Skin epidermis (tissue), 12 donors: ENCODE measurements at regions not wholly inside any gene's neighbourhood (a gene's known extent, or its start where the extent isn't known, plus 50 kb on each side); places are given as distances from the start of the nearest gene placed in this dataset.

Experiments
- H3K27ac ChIP-seq, 21 experiments: fragments of 200-600 bp; sonication (generic) in 11 of 21; one replicate each; pipeline ENCODE4 v1.5.0; 2020; ENCODE audit warnings: mild to moderate bottlenecking in 3 of 21, inconsistent platforms in 2 of 21, moderate library complexity in 2 of 21
- H3K4me3 ChIP-seq, 7 experiments: fragments of 200-600 bp; sonication (generic) in 2 of 7; one replicate each; pipeline ENCODE4 v1.5.0; 2020; ENCODE audit warnings: inconsistent platforms in 2 of 7, mild to moderate bottlenecking in 2 of 7, moderate library complexity in 1 of 7

DNA sequence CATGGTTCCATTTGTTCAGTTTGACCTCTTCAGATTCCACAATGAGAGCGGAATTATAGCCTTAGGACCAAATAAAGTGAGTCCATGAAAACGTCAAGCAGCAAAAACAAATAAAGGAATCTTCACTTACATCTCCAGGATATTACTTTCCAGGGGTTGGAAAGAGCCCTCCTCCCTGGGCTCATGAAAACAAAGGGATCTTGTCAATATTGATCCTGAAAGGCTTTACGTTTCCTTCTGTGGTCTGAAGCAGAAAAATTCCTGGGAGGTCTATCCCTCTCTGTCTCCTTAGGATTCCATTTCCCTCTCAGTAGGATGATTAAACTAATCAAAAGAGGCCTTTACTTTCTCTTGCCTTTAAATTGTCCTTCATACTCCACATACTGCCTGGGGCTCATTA, 293.5 kb downstream of the GPAM start:
- H3K4me3 ChIP-seq: no peak overlapping the region
- H3K27ac ChIP-seq: no peak overlapping the region

GRCh38 chr10:111916011-111916410, 267.6 kb downstream of the GPAM start:
- no peak overlapping the region for H3K27ac ChIP-seq
- no peak overlapping the region for H3K4me3 ChIP-seq

GRCh38 chr10:111921821-111922220, 261.7 kb downstream of the GPAM start:
- Histone ChIP-seq H3K4me3 (no peak overlapping the region), H3K27ac (no peak overlapping the region)

- Histone ChIP-seq H3K4me3 (no peak overlapping the region), H3K27ac (no peak overlapping the region)
Observed at GRCh38 chr10:111923032-111923431, 260.5 kb downstream of the GPAM start.

GRCh38 chr10:111926286-111926685, 257.3 kb downstream of the GPAM start:
- Histone ChIP-seq H3K27ac (no peak overlapping the region), H3K4me3 (no peak overlapping the region)

GRCh38 chr10:111933937-111934336, 249.6 kb downstream of the GPAM start:
- no peak overlapping the region for H3K27ac ChIP-seq
- H3K4me3 ChIP-seq: no peak overlapping the region

- Histone ChIP-seq H3K27ac (no peak overlapping the region), H3K4me3 (no peak overlapping the region)
Observed at GRCh38 chr10:111934931-111935330, 248.6 kb downstream of the GPAM start.

- Histone ChIP-seq H3K4me3 (no peak overlapping the region), H3K27ac (no peak overlapping the region)
Observed at GRCh38 chr10:111936143-111936542, 247.4 kb downstream of the GPAM start.

DNA sequence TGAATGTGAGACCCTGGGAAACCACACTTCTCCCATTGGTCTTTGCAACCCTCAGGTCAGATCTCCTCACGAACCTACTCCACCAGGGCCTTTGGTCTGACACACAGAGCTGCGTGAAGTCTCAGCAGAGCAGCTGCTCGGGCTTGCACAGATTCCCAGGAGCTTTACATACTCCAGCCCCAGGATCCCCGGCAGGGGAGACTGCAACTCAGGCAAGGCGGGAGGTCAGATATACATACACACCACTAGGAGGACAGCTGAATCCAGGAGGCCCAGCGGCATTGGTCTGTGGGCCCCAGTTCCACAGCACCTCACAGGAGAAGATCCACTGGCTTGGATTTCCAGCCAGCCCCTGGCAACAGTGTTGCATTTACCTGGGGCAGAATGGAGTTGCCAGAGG, 239.2 kb downstream of the GPAM start:
- no peak overlapping the region for H3K27ac ChIP-seq

GRCh38 chr10:111953949-111954348, 229.6 kb downstream of the GPAM start:
- H3K27ac ChIP-seq: peak overlapping the region in 1 of 21 experiments; percentile 14
- no peak overlapping the region for H3K4me3 ChIP-seq

More for the DNA sequence above, 239.2 kb downstream of the GPAM start:
- no peak overlapping the region for H3K4me3 ChIP-seq

GRCh38 chr10:111954386-111954785, 229.2 kb downstream of the GPAM start:
- Histone ChIP-seq H3K27ac (no peak overlapping the region), H3K4me3 (no peak overlapping the region)

- no peak overlapping the region for H3K4me3 ChIP-seq
- no peak overlapping the region for H3K27ac ChIP-seq
Observed at GRCh38 chr10:111956841-111957240, 226.7 kb downstream of the GPAM start.

DNA sequence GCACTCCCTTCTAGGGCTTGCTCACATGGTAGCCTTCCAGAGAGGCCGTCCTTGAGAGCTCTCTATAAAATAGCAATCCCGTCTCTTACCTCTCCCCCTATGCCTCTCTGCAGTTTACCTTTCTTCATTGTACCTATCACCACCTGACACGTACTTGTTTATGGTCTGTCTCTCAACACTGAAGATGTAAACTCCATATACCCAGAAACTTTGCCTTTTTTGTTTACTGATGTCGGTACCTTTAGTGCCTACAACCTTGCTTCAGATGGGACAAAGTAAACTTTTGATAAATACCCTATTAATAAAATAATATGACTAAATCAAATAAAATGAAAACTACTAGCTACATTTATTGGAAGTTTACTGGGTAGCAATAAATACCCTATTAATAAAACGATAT, 220.6 kb downstream of the GPAM start:
- Histone ChIP-seq H3K27ac (no peak overlapping the region), H3K4me3 (no peak overlapping the region)

- Histone ChIP-seq H3K27ac (no peak overlapping the region), H3K4me3 (no peak overlapping the region)
Observed at GRCh38 chr10:111967116-111967515, 216.4 kb downstream of the GPAM start.

DNA sequence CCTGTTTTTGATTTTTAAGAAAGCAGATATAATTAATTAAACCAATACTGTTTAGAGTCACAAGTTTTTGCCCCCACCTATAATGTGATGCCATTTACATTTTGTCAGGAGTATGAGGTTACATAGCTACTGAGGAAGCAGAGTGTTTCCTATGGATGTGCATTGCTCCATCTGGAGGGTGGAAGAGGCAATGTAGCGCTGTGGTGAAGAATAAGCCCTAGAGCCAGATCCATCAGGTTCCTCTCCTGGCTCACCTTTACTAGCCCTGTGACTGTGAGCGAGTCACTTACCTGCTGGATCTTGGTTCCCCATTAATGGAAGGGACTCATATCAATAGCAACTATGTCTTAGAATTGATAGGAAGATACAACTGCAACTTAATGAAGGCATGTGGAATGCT, 216.0 kb downstream of the GPAM start:
- no peak overlapping the region for H3K4me3 ChIP-seq
- H3K27ac ChIP-seq: no peak overlapping the region

DNA sequence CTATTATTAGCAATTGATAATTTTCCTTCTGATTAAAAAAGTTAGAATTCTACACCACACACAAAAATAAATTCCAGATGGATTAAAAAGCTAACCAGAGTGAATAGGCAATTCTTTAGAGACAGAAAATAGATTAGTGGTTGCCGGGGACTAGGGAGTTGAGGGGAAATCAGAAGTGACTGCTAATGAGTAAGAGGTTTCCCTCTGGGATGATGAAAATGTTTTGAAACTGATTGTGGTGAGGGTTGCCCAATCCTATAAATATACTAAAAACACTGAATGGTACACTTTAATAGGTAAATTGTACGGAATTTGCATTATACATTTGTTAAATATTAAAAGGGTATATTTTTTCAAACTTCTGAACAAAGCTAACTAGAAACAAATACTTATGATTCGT, 214.9 kb downstream of the GPAM start:
- no peak overlapping the region for H3K4me3 ChIP-seq

GRCh38 chr10:111970111-111970510, 213.5 kb downstream of the GPAM start:
- Histone ChIP-seq H3K27ac (no peak overlapping the region), H3K4me3 (no peak overlapping the region)

More for the DNA sequence above, 214.9 kb downstream of the GPAM start:
- no peak overlapping the region for H3K27ac ChIP-seq

DNA sequence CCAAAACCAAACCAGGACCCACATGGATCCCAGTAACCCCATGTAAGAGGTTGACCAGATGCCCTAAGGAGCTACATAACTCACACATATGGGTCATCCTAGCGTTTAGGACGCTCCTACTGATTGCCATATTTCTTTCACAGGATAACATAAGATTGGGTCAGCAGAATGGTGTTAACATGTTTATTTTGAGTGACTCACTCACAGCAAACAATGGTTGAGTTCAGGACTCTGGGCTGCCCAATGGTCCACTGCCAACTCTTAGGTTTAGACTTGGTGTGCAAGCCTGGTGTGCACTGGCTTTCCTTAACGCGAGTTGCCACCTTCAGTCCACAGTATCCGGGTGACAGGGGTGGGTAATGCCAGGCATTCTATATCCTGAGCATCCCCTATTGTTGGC, 211.5 kb downstream of the GPAM start:
- no peak overlapping the region for H3K4me3 ChIP-seq
- H3K27ac ChIP-seq: no peak overlapping the region

GRCh38 chr10:111973306-111973705, 210.3 kb downstream of the GPAM start:
- H3K27ac ChIP-seq: peak overlapping the region in 4 of 21 experiments; percentile 5 to 62 (median 26)
- H3K4me3 ChIP-seq: no peak overlapping the region

DNA sequence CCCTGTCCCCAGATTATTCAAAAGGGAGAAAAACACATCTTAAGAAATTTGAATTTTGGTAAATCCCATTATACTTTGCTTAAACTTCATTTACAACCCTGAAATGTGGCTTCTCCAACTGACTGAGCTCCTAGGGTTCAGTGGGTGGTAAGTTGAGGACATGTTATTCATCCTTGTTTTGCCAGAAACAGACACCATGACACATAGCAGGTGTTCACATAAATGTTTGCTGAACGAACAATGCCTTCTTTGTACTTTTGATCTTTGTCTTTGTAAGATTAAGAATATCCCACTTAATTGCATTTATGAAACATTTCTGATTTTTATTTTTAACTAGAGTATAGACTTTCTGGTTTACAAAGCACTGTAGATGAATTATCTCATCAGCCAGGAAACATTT, 209.7 kb downstream of the GPAM start:
- Histone ChIP-seq H3K4me3 (no peak overlapping the region), H3K27ac (peak overlapping the region in 2 of 21 experiments; percentile 43 to 60)

- H3K4me3 ChIP-seq: no peak overlapping the region
- H3K27ac ChIP-seq: peak overlapping the region in 2 of 21 experiments; percentile 43 to 60
Observed at GRCh38 chr10:111974325-111974724, 209.2 kb downstream of the GPAM start.

DNA sequence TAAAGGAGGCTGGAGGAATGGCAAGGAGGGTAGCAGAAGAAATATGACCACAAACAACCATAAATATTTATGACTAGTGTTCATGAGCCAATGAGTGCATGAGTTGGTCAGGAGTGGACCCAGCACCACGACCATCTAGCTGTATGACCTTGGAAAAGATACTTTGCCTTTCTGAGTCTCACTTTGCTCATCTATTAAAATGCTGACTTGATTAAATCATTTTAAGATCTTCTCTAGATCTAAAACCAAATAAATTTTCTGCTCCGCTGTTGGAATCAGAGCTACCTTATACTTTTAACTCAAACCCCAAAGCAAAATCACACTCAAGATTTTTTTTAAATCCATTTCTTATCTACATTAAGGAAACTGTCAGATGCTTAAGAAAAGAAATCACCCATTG, 207.0 kb downstream of the GPAM start:
- Histone ChIP-seq H3K27ac (no peak overlapping the region), H3K4me3 (no peak overlapping the region)

DNA sequence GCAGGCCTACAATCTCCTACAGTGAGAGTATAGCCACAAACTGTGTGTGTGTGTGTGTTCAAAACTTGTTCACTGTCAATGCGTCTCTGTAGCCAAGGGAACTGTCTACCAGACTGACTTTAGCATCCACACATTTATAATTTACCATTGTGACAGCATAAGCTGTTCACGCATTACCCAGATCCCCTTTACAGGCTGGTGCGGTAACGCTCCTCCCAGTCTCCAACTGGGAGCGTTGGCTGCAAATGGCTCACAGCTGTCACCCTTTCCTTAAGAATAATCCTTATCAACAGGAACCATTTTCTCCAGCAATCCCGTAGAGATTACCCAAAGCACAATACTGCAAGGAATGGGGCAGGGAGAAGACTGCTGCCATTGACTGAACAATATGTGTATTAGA, 199.5 kb downstream of the GPAM start:
- Histone ChIP-seq H3K4me3 (no peak overlapping the region), H3K27ac (no peak overlapping the region)
